PFSK-1 (cell line): ENCODE measurements at regions not wholly inside any gene's neighbourhood (a gene's known extent, or its start where the extent isn't known, plus 50 kb on each side); places are given as distances from the start of the nearest gene placed in this dataset.

Experiments used
- FOXP2 ChIP-seq: optimal IDR thresholded peaks from 2 replicates; pipeline ENCODE3; 2011; ENCODE audit warnings: borderline replicate concordance, control low read depth, inconsistent platforms; ENCODE audit not compliant: insufficient read depth; ENCODE audit errors: extremely low read length, extremely low read depth
- POLR2AphosphoS5 ChIP-seq: IDR thresholded peaks from 2 replicates; pipeline ENCODE4 v1.6.1; 2012; ENCODE audit warnings: low read depth, mild to moderate bottlenecking, control low read depth, low read length, moderate library complexity
- SIN3A ChIP-seq: IDR thresholded peaks from 2 replicates; pipeline ENCODE4 v1.6.1; 2012; ENCODE audit warnings: mild to moderate bottlenecking, low read length, moderate library complexity, borderline replicate concordance; ENCODE audit not compliant: insufficient read depth
- TAF1 ChIP-seq: IDR thresholded peaks from 2 replicates; pipeline ENCODE4 v1.6.1; 2012; ENCODE audit warnings: low read length, control low read depth, borderline replicate concordance; ENCODE audit not compliant: insufficient read depth
- TF ChIP-seq, protein P1 (sequence below), 2 experiments: IDR thresholded peaks; 2 replicates each; pipeline versions ENCODE4 v1.6.1 to v1.8.0; 2011 to 2012; ENCODE audit warnings: low read depth in 2 of 2, low read length in 2 of 2, control low read depth in 1 of 2, inconsistent platforms in 1 of 2, mild to moderate bottlenecking in 1 of 2, moderate library complexity in 1 of 2; ENCODE audit not compliant: insufficient read depth in 1 of 2

- TF ChIP-seq, protein P1, sequence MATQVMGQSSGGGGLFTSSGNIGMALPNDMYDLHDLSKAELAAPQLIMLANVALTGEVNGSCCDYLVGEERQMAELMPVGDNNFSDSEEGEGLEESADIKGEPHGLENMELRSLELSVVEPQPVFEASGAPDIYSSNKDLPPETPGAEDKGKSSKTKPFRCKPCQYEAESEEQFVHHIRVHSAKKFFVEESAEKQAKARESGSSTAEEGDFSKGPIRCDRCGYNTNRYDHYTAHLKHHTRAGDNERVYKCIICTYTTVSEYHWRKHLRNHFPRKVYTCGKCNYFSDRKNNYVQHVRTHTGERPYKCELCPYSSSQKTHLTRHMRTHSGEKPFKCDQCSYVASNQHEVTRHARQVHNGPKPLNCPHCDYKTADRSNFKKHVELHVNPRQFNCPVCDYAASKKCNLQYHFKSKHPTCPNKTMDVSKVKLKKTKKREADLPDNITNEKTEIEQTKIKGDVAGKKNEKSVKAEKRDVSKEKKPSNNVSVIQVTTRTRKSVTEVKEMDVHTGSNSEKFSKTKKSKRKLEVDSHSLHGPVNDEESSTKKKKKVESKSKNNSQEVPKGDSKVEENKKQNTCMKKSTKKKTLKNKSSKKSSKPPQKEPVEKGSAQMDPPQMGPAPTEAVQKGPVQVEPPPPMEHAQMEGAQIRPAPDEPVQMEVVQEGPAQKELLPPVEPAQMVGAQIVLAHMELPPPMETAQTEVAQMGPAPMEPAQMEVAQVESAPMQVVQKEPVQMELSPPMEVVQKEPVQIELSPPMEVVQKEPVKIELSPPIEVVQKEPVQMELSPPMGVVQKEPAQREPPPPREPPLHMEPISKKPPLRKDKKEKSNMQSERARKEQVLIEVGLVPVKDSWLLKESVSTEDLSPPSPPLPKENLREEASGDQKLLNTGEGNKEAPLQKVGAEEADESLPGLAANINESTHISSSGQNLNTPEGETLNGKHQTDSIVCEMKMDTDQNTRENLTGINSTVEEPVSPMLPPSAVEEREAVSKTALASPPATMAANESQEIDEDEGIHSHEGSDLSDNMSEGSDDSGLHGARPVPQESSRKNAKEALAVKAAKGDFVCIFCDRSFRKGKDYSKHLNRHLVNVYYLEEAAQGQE (IDR thresholded peaks at IDR 0.05; ENCODE audit: insufficient read depth in 1 of 2, low read depth in 2 of 2, low read length in 2 of 2): no peak
- TF ChIP-seq FOXP2: no peak
- TF ChIP-seq POLR2AphosphoS5: no peak
- no peak for TF ChIP-seq SIN3A
- no peak for TF ChIP-seq TAF1
Observed at GRCh38 chr13:68666774-68667397, 1436.8 kb upstream of the PCDH9 start.

DNA sequence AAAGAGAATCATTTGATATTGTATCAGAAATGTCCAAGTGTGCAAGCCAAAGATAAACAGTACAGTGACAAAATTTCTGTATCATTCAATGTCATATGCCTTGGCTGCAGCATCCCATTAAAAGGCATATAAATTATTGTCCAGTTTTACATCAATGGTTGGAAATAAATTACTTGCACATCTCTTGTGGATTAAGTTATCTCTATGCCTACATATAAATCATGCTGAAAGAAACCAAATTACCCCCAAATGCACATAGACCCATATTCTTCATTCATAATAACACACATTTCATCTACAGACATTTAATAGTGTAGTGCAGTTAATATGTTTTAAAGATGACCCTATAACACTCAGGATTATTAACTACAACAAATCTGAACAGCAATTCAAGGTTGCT lies 1415.7 kb upstream of the PCDH9 start:
- TF ChIP-seq FOXP2 (no peak), TAF1 (no peak), SIN3A (no peak), POLR2AphosphoS5 (no peak)
- TF ChIP-seq, protein P1 (IDR thresholded peaks at IDR 0.05; ENCODE audit: insufficient read depth in 1 of 2, low read depth in 2 of 2, low read length in 2 of 2): no peak

DNA sequence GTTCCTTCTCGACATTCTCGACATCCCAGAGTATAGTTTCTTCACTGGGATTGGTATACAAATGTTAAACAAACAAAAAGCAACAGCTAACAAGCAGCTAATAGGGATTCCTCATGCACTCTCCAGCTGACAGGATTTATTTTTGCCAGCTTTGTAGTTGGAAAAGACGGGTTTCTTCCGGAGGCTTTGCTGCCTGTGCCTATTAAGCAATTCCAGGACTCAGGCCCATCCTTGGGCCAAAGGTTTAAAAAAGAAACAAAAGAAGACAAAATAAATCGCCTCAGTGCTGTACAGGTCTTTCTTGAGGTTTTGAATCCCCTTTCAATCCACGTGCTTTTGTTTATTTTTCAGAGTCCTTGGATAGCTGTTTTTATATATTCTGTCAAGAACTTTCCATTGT lies 1414.5 kb upstream of the PCDH9 start:
- TF ChIP-seq, protein P1 (IDR thresholded peaks at IDR 0.05; ENCODE audit: insufficient read depth in 1 of 2, low read depth in 2 of 2, low read length in 2 of 2): no peak
- TF ChIP-seq POLR2AphosphoS5 (no peak), TAF1 (no peak), SIN3A (no peak), FOXP2 (no peak)

DNA sequence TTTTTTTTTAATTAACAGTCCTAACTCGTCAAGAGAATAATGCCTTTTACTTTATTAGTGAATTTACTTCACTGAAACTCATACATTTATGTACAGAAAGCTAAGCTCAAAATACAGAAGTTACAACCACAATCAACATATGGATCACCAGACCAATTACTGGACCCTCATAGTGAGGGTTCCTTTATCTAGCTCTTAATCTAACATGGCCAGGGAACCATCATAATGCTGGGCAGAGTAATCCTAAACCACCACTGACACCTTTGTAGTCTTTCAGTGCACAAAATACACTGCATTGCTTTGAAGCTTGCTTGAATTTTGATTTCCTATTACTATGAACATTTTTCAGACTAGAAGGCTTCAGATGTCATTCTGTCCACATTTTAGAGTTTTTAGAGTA lies 1406.6 kb upstream of the PCDH9 start:
- TF ChIP-seq FOXP2 (no peak), TAF1 (no peak)
- TF ChIP-seq, protein P1 (IDR thresholded peaks at IDR 0.05; ENCODE audit: insufficient read depth in 1 of 2, low read depth in 2 of 2, low read length in 2 of 2): no peak

GRCh38 chr13:68628994-68629393 lies 1398.9 kb upstream of the PCDH9 start:
- TF ChIP-seq POLR2AphosphoS5 (no peak), FOXP2 (no peak), TAF1 (no peak), SIN3A (no peak)
- TF ChIP-seq, protein P1 (IDR thresholded peaks at IDR 0.05; ENCODE audit: insufficient read depth in 1 of 2, low read depth in 2 of 2, low read length in 2 of 2): no peak
